Tibial artery (tissue), 4 donors: ENCODE measurements at regions not wholly inside any gene's neighbourhood (a gene's known extent, or its start where the extent isn't known, plus 50 kb on each side); places are given as distances from the start of the nearest gene placed in this dataset.

ENCODE experiments used
- DNase-seq, 2 donors: peaks; one replicate each; pipeline ENCODE4 v3.0.0-alpha.2; 2019
- H3K27ac ChIP-seq, 2 donors: fragments of 200-600 bp; sonication (generic) in 1 of 2; 1 replicate in 1 of 2; 2 replicates in 1 of 2; pipeline ENCODE4 v1.5.1; 2018 to 2019; ENCODE audit warnings: mild to moderate bottlenecking in 1 of 2
- H3K27me3 ChIP-seq, 2 donors: fragments of 200-600 bp; sonication (generic) in 1 of 2; one replicate each; pipeline versions ENCODE4 v1.5.1 to v1.6.0; 2016 to 2019
- H3K36me3 ChIP-seq, 3 donors: fragments of 200-600 bp; sonication (generic) in 2 of 3; one replicate each; pipeline ENCODE4 v1.5.1; 2016 to 2019; ENCODE audit warnings: mild to moderate bottlenecking in 2 of 3
- H3K4me1 ChIP-seq, 4 donors: fragments of 200-600 bp; sonication (generic) in 2 of 4; 1 replicate in 3 of 4; 2 replicates in 1 of 4; pipeline ENCODE4 v1.5.1; 2016 to 2019
- H3K4me3 ChIP-seq, 2 donors: fragments of 200-600 bp; sonication (generic) in 1 of 2; 1 replicate in 1 of 2; 2 replicates in 1 of 2; pipeline ENCODE4 v1.5.1; 2018 to 2019; ENCODE audit warnings: mild to moderate bottlenecking in 2 of 2
- H3K9me3 ChIP-seq, 3 donors: fragments of 200-600 bp; sonication (generic) in 1 of 3; one replicate each; pipeline ENCODE4 v1.5.1; 2016 to 2019
- CTCF ChIP-seq, 2 experiments: fragments of 200-600 bp in 1 of 2; fragments of 450-650 bp in 1 of 2; IDR thresholded peaks; one replicate each; pipeline ENCODE4 v1.5.1; 2017 to 2019; ENCODE audit warnings: antibody characterized with exemption in 2 of 2, mild to moderate bottlenecking in 1 of 2, moderate library complexity in 1 of 2
- intact Hi-C: fragments of 100-400 bp; cut with DNase I; formaldehyde crosslinking; loops from one replicate; pipeline ENCODE4 v1.15.0; 2023; ENCODE audit warnings: low total_unique reads

DNA sequence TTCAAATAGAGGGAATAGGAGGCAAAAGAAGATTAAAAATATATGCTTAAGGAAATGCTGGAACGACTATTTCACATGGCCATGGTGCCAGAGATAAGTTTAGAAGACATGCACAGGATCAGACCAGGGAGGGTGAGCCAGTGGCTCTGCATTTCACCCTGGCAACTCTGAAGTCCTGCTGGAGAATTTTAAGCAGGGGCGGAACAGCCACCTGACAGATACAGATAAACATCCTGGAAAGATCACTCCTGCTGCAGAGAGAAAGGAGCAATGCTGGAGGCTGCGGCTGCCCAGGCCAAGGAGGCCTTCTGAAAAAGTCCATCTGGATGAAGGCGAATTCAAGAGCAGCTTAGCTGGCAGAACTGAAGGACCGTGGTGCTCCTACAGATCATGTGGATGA is 755.9 kb downstream of the RNF144A start:
- Histone ChIP-seq H3K4me3 (no peak overlapping the region), H3K9me3 (peaks cover 0 to 4% (median 0%) of the 10 kb centered on the region in 3 donors), H3K27me3 (no peaks in the 10 kb centered on the region), H3K27ac (no peak overlapping the region), H3K4me1 (no peaks in the 10 kb centered on the region), H3K36me3 (no peaks in the 10 kb centered on the region)
- intact Hi-C loops, result no loop called here
- TF ChIP-seq CTCF (IDR thresholded peaks at IDR 0.05), result no peak
- no peak for DNase-seq

DNA sequence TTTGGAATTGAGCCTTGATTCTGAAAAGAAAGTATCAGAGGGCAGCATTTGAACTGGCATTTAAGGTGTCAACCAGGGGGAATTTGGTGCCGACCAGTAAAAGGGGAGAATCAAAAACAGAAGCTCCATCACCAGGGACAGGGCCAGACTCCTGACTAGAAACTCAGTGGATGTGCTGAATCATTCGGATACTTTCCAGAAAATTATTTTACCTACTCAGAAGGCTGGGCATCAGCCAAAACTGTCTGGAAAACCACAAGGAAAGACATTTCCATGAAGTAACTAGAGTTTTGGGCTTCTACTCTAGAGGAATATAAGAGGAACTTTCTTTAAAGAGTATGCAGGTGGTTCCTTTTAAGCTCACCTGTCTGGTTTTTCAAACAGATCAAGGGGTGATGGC is 756.6 kb downstream of the RNF144A start:
- Histone ChIP-seq H3K9me3 (peaks cover 0 to 4% (median 0%) of the 10 kb centered on the region in 3 donors), H3K27ac (no peak overlapping the region), H3K27me3 (no peaks in the 10 kb centered on the region), H3K36me3 (no peaks in the 10 kb centered on the region), H3K4me3 (no peak overlapping the region), H3K4me1 (no peaks in the 10 kb centered on the region)
- DNase-seq, result no peak
- no peak for TF ChIP-seq CTCF (IDR thresholded peaks at IDR 0.05)
- intact Hi-C loops, result no loop called here

DNA sequence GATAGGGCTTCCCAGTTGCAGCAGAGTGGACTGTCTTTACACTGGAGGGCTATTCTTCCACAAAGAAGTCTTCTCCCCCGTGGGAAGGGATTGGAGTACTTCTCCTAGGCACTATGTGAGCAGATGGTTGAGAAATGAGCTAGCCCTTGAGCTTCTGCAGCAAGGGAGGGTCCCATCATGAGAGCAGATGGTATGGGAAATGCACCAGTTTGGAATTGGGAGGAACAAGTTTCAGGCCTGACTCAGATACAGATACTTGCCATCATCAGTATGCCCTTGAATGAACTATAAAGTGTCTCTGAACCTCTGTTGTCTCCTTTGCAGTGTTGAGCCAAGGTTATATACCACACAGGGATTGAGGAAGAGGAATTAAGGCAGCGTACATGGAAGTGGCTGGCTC is 757.4 kb downstream of the RNF144A start:
- Histone ChIP-seq H3K9me3 (peaks cover 0 to 4% (median 0%) of the 10 kb centered on the region in 3 donors), H3K4me3 (no peak overlapping the region), H3K4me1 (no peaks in the 10 kb centered on the region), H3K27ac (no peak overlapping the region), H3K36me3 (no peaks in the 10 kb centered on the region), H3K27me3 (no peaks in the 10 kb centered on the region)
- no peak for DNase-seq
- no peak for TF ChIP-seq CTCF (IDR thresholded peaks at IDR 0.05)
- intact Hi-C loops, result no loop called here

GRCh38 chr2:7676714-7677113 is 759.5 kb downstream of the RNF144A start:
- no peak overlapping the region for H3K4me3 ChIP-seq
- no peaks in the 10 kb centered on the region for H3K27me3 ChIP-seq
- DNase-seq, result no peak
- peaks cover 0 to 4% (median 0%) of the 10 kb centered on the region in 3 donors for H3K9me3 ChIP-seq
- H3K36me3 ChIP-seq, result no peaks in the 10 kb centered on the region
- no peak for TF ChIP-seq CTCF (IDR thresholded peaks at IDR 0.05)
- intact Hi-C loops, result no loop called here
- H3K4me1 ChIP-seq, result no peaks in the 10 kb centered on the region
- H3K27ac ChIP-seq, result no peak overlapping the region

GRCh38 chr2:7681881-7682461 is 764.8 kb downstream of the RNF144A start:
- Histone ChIP-seq H3K27me3 (no peaks in the 10 kb centered on the region), H3K4me3 (no peak overlapping the region), H3K4me1 (no peaks in the 10 kb centered on the region), H3K9me3 (no peaks in the 10 kb centered on the region), H3K27ac (no peak overlapping the region), H3K36me3 (no peaks in the 10 kb centered on the region)
- no peak for TF ChIP-seq CTCF (IDR thresholded peaks at IDR 0.05)
- intact Hi-C loops, result no loop called here
- no peak for DNase-seq

GRCh38 chr2:7683196-7683595 is 766.0 kb downstream of the RNF144A start:
- no peak for DNase-seq
- TF ChIP-seq CTCF (IDR thresholded peaks at IDR 0.05), result no peak
- no peaks in the 10 kb centered on the region for H3K27me3 ChIP-seq
- H3K4me3 ChIP-seq, result no peak overlapping the region
- no peaks in the 10 kb centered on the region for H3K4me1 ChIP-seq
- no peaks in the 10 kb centered on the region for H3K36me3 ChIP-seq
- H3K27ac ChIP-seq, result no peak overlapping the region
- intact Hi-C loops, result no loop called here
- no peaks in the 10 kb centered on the region for H3K9me3 ChIP-seq
